Panc1 (cell line): ENCODE measurements at regions not wholly inside any gene's neighbourhood (a gene's known extent, or its start where the extent isn't known, plus 50 kb on each side); places are given as distances from the start of the nearest gene placed in this dataset.

Source experiments
- ATAC-seq: fragments of 200-7000 bp; cut with Tn5 transposase; 2 replicates; pipeline ENCODE4 v1.9.1; 2020; ENCODE audit warnings: mild to moderate bottlenecking, moderate library complexity
- BruUV-seq: library from RNA; stranded (reverse); fragments of 400-500 nt; replicated peaks from 2 replicates; lab custom pipeline; 2021; lab: Mats Ljungman, UMichigan
- CTCF ChIA-PET: fragments of 300-600 bp; sonication (Branson Sonifier 250); formaldehyde crosslinking; loops from one replicate; lab custom pipeline; 2022; ENCODE audit warnings: antibody characterized with exemption; lab: Charles Lee
- POLR2A ChIA-PET: fragments of 300-600 bp; sonication (Branson Sonifier 250); formaldehyde crosslinking; loops from one replicate; lab custom pipeline; 2022; ENCODE audit warnings: antibody characterized with exemption; lab: Charles Lee
- DNase-seq: peaks from one replicate; pipeline ENCODE4 v3.0.0-alpha.2; 2010; ENCODE audit warnings: low read depth, low spot score
- H3K27ac ChIP-seq: 2 replicates; pipeline ENCODE4 v1.5.1; 2011; ENCODE audit warnings: mild to moderate bottlenecking, low read length, inconsistent platforms
- H3K27me3 ChIP-seq: fragments of 200-500 bp; sonication (Bioruptor generic); 2 replicates; pipeline ENCODE4 v1.6.0; 2014; ENCODE audit warnings: low read length, inconsistent platforms; ENCODE audit not compliant: control insufficient read depth, insufficient read depth
- H3K36me3 ChIP-seq: fragments of 200-500 bp; sonication (Bioruptor generic); 2 replicates; pipeline ENCODE4 v1.5.1; 2014; ENCODE audit warnings: inconsistent platforms, mild to moderate bottlenecking, low read length, moderate library complexity; ENCODE audit not compliant: control insufficient read depth, insufficient read depth
- H3K4me1 ChIP-seq: 2 replicates; pipeline ENCODE4 v1.5.1; 2011; ENCODE audit warnings: inconsistent platforms, mild to moderate bottlenecking, low read length, moderate library complexity; ENCODE audit not compliant: control insufficient read depth, insufficient read depth
- H3K4me3 ChIP-seq, 2 experiments: 2 replicates each; pipeline ENCODE4 v1.5.1; 2011 to 2012; ENCODE audit warnings: low read depth in 2 of 2, low read length in 2 of 2, mild to moderate bottlenecking in 2 of 2, inconsistent platforms in 1 of 2, moderate library complexity in 1 of 2
- H3K9me3 ChIP-seq: fragments of 200-500 bp; sonication (Bioruptor generic); 2 replicates; pipeline ENCODE4 v1.5.1; 2014; ENCODE audit warnings: low read depth, mild to moderate bottlenecking, inconsistent platforms, low read length, moderate library complexity; ENCODE audit not compliant: control insufficient read depth, insufficient read depth
- CTCF ChIP-seq: fragments of 450-650 bp; IDR thresholded peaks from 2 replicates; pipeline ENCODE4 v1.5.1; 2017; ENCODE audit warnings: mild to moderate bottlenecking
- POLR2AphosphoS5 ChIP-seq: IDR thresholded peaks from 2 replicates; pipeline ENCODE4 v1.6.1; 2012; ENCODE audit warnings: mild to moderate bottlenecking, low read depth, low read length, moderate library complexity
- REST ChIP-seq, 2 experiments: IDR thresholded peaks; 2 replicates each; pipeline ENCODE4 v1.6.1; 2011 to 2012; ENCODE audit warnings: low read depth in 2 of 2, control low read depth in 1 of 2, low read length in 1 of 2, mild to moderate bottlenecking in 1 of 2, moderate library complexity in 1 of 2; ENCODE audit not compliant: insufficient read depth in 1 of 2
- SIN3A ChIP-seq: IDR thresholded peaks from 2 replicates; pipeline ENCODE4 v1.6.1; 2012; ENCODE audit warnings: low read depth, mild to moderate bottlenecking, low read length, moderate library complexity, borderline replicate concordance; ENCODE audit not compliant: insufficient read depth
- TCF7L2 ChIP-seq: IDR thresholded peaks from 2 replicates; pipeline ENCODE4 v1.6.1; 2011; ENCODE audit warnings: mild to moderate bottlenecking, low read depth, low read length, inconsistent platforms
- in situ Hi-C: cut with HindIII; loops from 2 replicates; pipeline ENCODE4 v1.10.0; 2016; ENCODE audit warnings: low sequenced_read_pairs, low pct_unique_long_range_greater_than_20kb
- intact Hi-C: fragments of 100-400 bp; cut with micrococcal nuclease; formaldehyde crosslinking; loops from one replicate; pipeline ENCODE4 v1.10.0; 2022; ENCODE audit not compliant: unreplicated experiment

- CTCF ChIA-PET, result no interaction called here
- intact Hi-C loops (no loop called here), in situ Hi-C loops (no loop called here)
- no peak for ATAC-seq
- no peak overlapping the region for H3K4me3 ChIP-seq
- H3K27ac ChIP-seq, result no peak overlapping the region
- no peaks in the 10 kb centered on the region for H3K27me3 ChIP-seq
- POLR2A ChIA-PET, result no interaction called here
- no peaks in the 10 kb centered on the region for H3K4me1 ChIP-seq
- TF ChIP-seq TCF7L2, result no peak
- TF ChIP-seq SIN3A, result no peak
- TF ChIP-seq CTCF, result no peak
- TF ChIP-seq POLR2AphosphoS5, result no peak
- no peak for TF ChIP-seq REST (IDR thresholded peaks at IDR 0.05; ENCODE audit: insufficient read depth in 1 of 2, low read depth in 2 of 2, low read length in 1 of 2)
- no peak for DNase-seq
- BruUV-seq, result no TSS peak
- H3K9me3 ChIP-seq, result no peaks in the 10 kb centered on the region
- no peaks in the 10 kb centered on the region for H3K36me3 ChIP-seq
Measured at GRCh38 chr18:40911582-40912254, 1043.3 kb upstream of the PIK3C3 start.

GRCh38 chr18:40911041-40911440 is 1044.0 kb upstream of the PIK3C3 start:
- H3K27ac ChIP-seq, result no peak overlapping the region

More at GRCh38 chr18:40911041-40911440, 1044.0 kb upstream of the PIK3C3 start:
- H3K4me1 ChIP-seq, result no peaks in the 10 kb centered on the region
- no peaks in the 10 kb centered on the region for H3K36me3 ChIP-seq
- POLR2A ChIA-PET, result no interaction called here
- intact Hi-C loops (no loop called here), in situ Hi-C loops (no loop called here)
- ATAC-seq, result no peak
- CTCF ChIA-PET, result no interaction called here
- TF ChIP-seq POLR2AphosphoS5 (no peak), SIN3A (no peak), REST (IDR thresholded peaks at IDR 0.05; ENCODE audit: insufficient read depth in 1 of 2, low read depth in 2 of 2, low read length in 1 of 2) (no peak), TCF7L2 (no peak), CTCF (no peak)
- no peak for DNase-seq
- no peak overlapping the region for H3K4me3 ChIP-seq
- no peaks in the 10 kb centered on the region for H3K9me3 ChIP-seq
- H3K27me3 ChIP-seq, result no peaks in the 10 kb centered on the region
- BruUV-seq, result no TSS peak
